ENCODE measurements at regions not wholly inside any gene's neighbourhood (a gene's known extent, or its start where the extent isn't known, plus 50 kb on each side); places are given as distances from the start of the nearest gene placed in this dataset.

GRCh38 chr5:32916648-32917047 is 205.5 kb downstream of the NPR3 start (continued):
- TF ChIP-seq ZNF292 (CRISPR knock-in tag; IDR thresholded peaks at IDR 0.05; ENCODE audit: borderline replicate concordance, low read depth): no peak
- TF ChIP-seq, protein P1, sequence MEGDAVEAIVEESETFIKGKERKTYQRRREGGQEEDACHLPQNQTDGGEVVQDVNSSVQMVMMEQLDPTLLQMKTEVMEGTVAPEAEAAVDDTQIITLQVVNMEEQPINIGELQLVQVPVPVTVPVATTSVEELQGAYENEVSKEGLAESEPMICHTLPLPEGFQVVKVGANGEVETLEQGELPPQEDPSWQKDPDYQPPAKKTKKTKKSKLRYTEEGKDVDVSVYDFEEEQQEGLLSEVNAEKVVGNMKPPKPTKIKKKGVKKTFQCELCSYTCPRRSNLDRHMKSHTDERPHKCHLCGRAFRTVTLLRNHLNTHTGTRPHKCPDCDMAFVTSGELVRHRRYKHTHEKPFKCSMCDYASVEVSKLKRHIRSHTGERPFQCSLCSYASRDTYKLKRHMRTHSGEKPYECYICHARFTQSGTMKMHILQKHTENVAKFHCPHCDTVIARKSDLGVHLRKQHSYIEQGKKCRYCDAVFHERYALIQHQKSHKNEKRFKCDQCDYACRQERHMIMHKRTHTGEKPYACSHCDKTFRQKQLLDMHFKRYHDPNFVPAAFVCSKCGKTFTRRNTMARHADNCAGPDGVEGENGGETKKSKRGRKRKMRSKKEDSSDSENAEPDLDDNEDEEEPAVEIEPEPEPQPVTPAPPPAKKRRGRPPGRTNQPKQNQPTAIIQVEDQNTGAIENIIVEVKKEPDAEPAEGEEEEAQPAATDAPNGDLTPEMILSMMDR (CRISPR knock-in tag; IDR thresholded peaks at IDR 0.05): peak; percentile 70
- TF ChIP-seq STAG1 (CRISPR knock-in tag; IDR thresholded peaks at IDR 0.05): peak; percentile 80
- TF ChIP-seq SETDB1 (CRISPR knock-in tag; IDR thresholded peaks at IDR 0.05; ENCODE audit: borderline replicate concordance): no peak
- TF ChIP-seq RAD21 (CRISPR knock-in tag; IDR thresholded peaks at IDR 0.05): 0 out of 2 replicates have a peak, but pooled peaks have one; percentile 29
- TF ChIP-seq SMC3 (IDR thresholded peaks at IDR 0.05; ENCODE audit: low read length): peak; percentile 41; the same call in 1 of the 2 replicates
- TF ChIP-seq PLRG1 (conservative IDR thresholded peaks at IDR 0.05): no peak

GRCh38 chr5:32928761-32929160 is 217.6 kb downstream of the NPR3 start:
- 5% methylated on average over 2 of the region's 2 CpGs for WGBS (ENCODE audit: low lambda C conversion rate)
- Histone ChIP-seq H3K27ac (ENCODE audit: extremely low read length, insufficient read depth, low read length) (no peak overlapping the region), H2AFZ (ENCODE audit: low read length) (no peak overlapping the region), H3K9ac (ENCODE audit: insufficient read depth, low read depth, low read length) (no peak overlapping the region), H3K36me3 (replicated peaks in 1 of 2; ENCODE audit: control insufficient read depth in 1 of 2, insufficient read depth in 2 of 2, low read length in 2 of 2) (no peaks in the 10 kb centered on the region), H3K27me3 (ENCODE audit: control insufficient read depth in 1 of 2, insufficient read depth in 2 of 2, low read length in 2 of 2) (no peaks in the 10 kb centered on the region), H3K9me3 (ENCODE audit: low read length) (no peaks in the 10 kb centered on the region), H3K4me2 (ENCODE audit: low read depth, low read length) (no peak overlapping the region), H4K20me1 (ENCODE audit: insufficient read depth, low read length) (no peaks in the 10 kb centered on the region), H3K4me3 (replicated peaks in 1 of 3; ENCODE audit: insufficient read depth in 1 of 3, low read depth in 2 of 3, low read length in 3 of 3) (no peak overlapping the region), H3K79me2 (ENCODE audit: insufficient read depth, low read length) (no peaks in the 10 kb centered on the region), H3K4me1 (ENCODE audit: insufficient read depth, low read length) (no peaks in the 10 kb centered on the region)
- BruUV-seq (replicated peaks): no TSS peak
- TF ChIP-seq PAF1 (CRISPR knock-in tag; IDR thresholded peaks at IDR 0.05) (no peak), ZNF337 (CRISPR knock-in tag; IDR thresholded peaks at IDR 0.05; ENCODE audit: borderline replicate concordance, low read depth) (no peak), PRDM10 (CRISPR knock-in tag; IDR thresholded peaks at IDR 0.05; ENCODE audit: low read depth) (no peak), CSRNP1 (CRISPR knock-in tag; IDR thresholded peaks at IDR 0.05) (no peak), UBTF (CRISPR knock-in tag; IDR thresholded peaks at IDR 0.05) (no peak)
- FAIRE-seq (no peak), DNase-seq (ENCODE audit: low spot score) (no peak), ATAC-seq (no peak)
- in situ Hi-C loops (cut with HindIII; ENCODE audit: extremely low pct_ligation_motif_present, low pct_unique_long_range_greater_than_20kb) (loop anchor here (25.0 kb wide), 2 partner anchors 216 to 484 kb away; partner anchors contain the start of gene NPR3), intact Hi-C loops (cut with micrococcal nuclease; ENCODE audit: unreplicated experiment) (no loop called here)
- POLR2A ChIA-PET: no interaction called here
- CTCF ChIA-PET (ENCODE audit: low intra/inter-chr PET ratio, low total read pairs): no interaction called here
